SIG-M5 treated with dmso at 0.1 percent for 504 hours (cell line): ENCODE measurements at regions not wholly inside any gene's neighbourhood (a gene's known extent, or its start where the extent isn't known, plus 50 kb on each side); places are given as distances from the start of the nearest gene placed in this dataset.
"Not testable (repeated sequence)": the region's sequence is repeated elsewhere in the genome, so short reads cannot be mapped to it uniquely, and the experiment has no call there.

Source experiments
- DNase-seq: peaks from one replicate; lab custom pipeline; 2025; ENCODE audit not compliant: unreplicated experiment; lab: John Stamatoyannopoulos, UW

- not testable (repeated sequence) for DNase-seq
These were observed 62.8 kb downstream of the RPS24 start for GRCh38 chr10:78096486-78096885.

DNA sequence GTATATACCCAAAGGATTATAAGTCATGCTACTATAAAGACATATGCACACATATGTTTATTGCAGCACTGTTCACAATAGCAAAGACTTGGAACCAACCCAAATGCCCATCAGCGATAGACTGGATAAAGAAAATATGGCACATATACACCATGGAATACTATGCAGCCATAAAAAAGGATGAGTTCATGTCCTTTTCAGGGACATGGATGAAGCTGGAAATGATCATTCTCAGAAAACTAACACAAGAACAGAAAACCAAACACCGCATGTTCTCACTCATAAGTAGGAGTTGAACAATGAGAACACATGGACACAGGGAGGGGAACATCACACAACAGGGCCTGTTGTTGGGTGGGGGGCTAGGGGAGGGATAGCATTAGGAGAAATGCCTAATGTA, 68.9 kb downstream of the RPS24 start:
- DNase-seq = not testable (repeated sequence)

DNA sequence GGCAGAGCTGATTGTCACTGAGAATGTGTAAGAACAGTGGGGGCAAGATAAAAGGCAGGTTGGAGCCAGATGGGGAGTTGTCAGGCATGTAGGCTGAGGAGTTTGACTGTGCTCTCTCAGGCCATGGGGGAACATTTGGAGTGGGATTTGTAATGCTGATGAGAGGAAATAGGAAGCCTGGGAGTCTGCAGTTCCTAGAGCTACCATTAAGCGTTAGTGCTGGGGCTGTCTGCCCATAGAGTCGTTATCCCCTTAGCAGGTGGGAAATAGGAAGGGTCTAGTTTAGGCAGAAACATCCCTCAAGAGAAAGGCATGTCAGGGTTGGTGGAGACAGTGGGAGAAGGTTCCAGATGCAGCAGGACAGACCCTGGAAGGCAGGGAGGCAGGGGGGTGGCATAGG, 75.5 kb downstream of the RPS24 start:
- DNase-seq = no peak

GRCh38 chr10:78115135-78115853, 81.6 kb downstream of the RPS24 start:
- DNase-seq = no peak

- no peak for DNase-seq
These were observed 82.7 kb downstream of the RPS24 start for GRCh38 chr10:78116361-78116760.

GRCh38 chr10:78118591-78118990, 84.9 kb downstream of the RPS24 start:
- no peak for DNase-seq

DNA sequence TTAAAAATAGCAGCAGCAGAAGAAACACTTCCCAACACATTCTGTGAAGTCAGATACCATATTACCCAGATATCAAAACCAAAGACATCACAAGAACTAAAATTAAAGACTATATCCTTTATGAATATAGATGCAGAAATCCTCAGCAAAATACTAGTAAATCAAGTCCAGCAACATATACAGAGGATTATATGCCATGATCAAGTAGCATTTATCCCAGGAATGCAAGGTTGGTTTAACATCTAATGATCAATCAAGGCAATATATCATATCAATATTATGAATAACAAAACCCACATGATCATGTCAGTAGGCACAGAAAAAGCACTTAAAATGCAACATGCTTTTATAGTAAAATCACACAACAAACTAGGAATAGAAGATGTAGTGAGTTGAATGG, 88.1 kb downstream of the RPS24 start:
- DNase-seq = no peak

GRCh38 chr10:78124167-78124566, 90.5 kb downstream of the RPS24 start:
- no peak for DNase-seq

DNA sequence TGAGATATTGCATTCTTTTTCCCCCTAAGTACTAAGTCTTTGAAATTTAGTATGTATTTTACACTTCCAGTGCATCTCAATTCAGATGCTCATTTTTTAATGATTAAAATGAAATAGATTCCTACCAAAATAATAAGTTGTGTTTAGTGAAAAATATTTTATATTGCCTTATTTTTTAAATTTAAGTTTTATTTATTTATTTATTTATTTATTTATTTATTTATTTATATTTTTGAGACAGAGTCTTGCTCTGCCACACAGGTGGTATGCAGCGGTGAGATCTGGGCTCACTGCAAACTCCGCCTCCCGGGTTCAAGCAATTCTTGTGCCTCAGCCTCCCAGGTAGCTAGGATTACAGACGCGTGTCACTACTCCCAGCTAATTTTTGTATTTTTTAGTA, 95.5 kb downstream of the RPS24 start:
- DNase-seq = no peak

GRCh38 chr10:78130966-78131710, 97.5 kb downstream of the RPS24 start:
- DNase-seq = no peak

- no peak for DNase-seq
These were observed 101.2 kb downstream of the RPS24 start for GRCh38 chr10:78134773-78135306.

- DNase-seq = no peak
These were observed 103.5 kb downstream of the RPS24 start for GRCh38 chr10:78137147-78137546.

- no peak for DNase-seq
These were observed 105.7 kb downstream of the RPS24 start for GRCh38 chr10:78139341-78139740.

GRCh38 chr10:78140066-78140630, 106.5 kb downstream of the RPS24 start:
- no peak for DNase-seq

DNA sequence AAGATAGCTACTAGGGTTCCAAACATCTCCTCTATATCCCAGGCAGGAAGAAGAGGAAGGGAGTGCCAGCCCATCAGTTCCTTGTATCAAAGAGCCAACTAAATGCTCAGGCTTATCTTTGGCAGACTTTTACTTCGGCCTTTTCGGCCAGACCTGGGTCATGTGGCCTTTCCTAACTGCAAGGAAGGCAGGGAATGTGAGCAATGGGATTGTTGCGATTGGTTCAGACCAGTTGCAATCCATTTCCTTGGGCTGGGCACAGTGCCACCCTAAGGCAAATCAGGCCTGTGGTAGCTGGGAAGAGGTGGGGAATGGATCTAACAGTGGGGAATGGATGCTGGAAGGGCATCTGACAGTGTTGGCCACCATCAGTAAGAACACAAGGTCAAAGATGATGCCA, 109.9 kb downstream of the RPS24 start:
- DNase-seq = no peak

GRCh38 chr10:78146200-78146599, 112.5 kb downstream of the RPS24 start:
- no peak for DNase-seq

GRCh38 chr10:78147202-78147601, 113.5 kb downstream of the RPS24 start:
- DNase-seq = no peak

GRCh38 chr10:78148216-78148960, 114.7 kb downstream of the RPS24 start:
- DNase-seq = no peak

DNA sequence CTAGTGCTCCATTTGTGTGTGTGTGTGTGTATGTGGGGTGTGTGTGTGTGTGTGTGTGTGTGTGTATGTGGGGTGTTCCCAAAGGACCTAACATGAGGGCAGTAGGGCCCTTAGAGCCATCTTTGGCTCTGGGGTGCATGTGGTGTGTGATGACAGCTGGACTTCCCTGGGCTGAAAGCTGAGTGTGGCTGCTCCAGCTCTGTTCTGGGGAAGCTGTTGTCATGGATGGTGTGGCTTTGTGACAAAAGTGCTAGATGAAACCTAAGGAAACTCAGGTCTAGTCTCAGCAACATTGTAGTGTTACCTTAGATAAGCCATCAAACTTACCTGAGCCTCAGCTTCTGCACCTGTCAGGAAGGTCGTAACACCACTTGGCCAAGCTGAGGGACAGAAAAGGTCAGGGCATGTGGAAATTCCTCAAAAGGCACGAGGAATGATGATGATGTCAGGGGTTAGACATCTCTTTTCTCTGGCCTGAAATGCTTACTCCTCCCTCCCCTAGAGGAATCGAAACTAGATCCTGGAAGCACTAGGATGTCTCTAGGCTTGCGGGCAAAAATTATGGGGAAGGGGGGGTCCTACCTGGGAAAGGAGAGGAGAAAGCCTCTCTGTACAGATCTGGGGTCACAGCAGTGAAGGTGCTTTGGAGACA, 115.4 kb downstream of the RPS24 start:
- DNase-seq = no peak

GRCh38 chr10:78150756-78151155, 117.1 kb downstream of the RPS24 start:
- DNase-seq = no peak

DNA sequence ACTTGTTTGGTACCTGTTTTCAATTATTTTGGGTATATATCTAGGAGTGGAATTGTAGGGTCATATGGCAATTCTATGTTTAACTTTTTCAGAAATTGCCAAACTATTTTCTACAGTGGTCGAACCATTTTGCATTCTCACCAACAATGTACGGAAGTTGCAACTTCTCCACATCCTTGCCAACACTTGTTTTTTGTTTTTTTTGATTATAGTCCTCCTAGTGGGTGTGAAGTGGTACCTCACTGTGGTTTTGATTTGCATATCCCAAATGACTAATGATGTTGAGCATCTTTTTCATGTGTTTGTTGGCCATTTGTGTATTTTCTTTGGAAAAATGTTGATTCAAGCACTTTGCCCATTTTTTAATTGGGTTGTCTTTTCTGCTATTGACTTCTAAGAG, 122.1 kb downstream of the RPS24 start:
- DNase-seq = no peak
